WTC11 (cell line): ENCODE measurements at regions not wholly inside any gene's neighbourhood (a gene's known extent, or its start where the extent isn't known, plus 50 kb on each side); places are given as distances from the start of the nearest gene placed in this dataset.
"Not testable (repeated sequence)": the region's sequence is repeated elsewhere in the genome, so short reads cannot be mapped to it uniquely, and the experiment has no call there.

Experiments used
- NR3C1 ChIP-seq: sonication (generic); formaldehyde crosslinking; conservative IDR thresholded peaks from 2 replicates; pipeline ENCODE4 v1.8.1; 2023; ENCODE audit warnings: low read depth, mild to moderate bottlenecking, missing genetic modification reagents
- TF ChIP-seq, protein P1 (sequence below): sonication (generic); formaldehyde crosslinking; IDR thresholded peaks from 2 replicates; pipeline ENCODE4 v1.8.1; 2022; ENCODE audit warnings: low read depth, missing genetic modification reagents, borderline replicate concordance
- TF ChIP-seq, protein P2 (sequence below): sonication (generic); formaldehyde crosslinking; IDR thresholded peaks from 2 replicates; pipeline ENCODE4 v1.8.1; 2023; ENCODE audit warnings: mild to moderate bottlenecking, missing genetic modification reagents, moderate library complexity
- TF ChIP-seq, protein P3 (sequence below): fragments of 200-600 bp; IDR thresholded peaks from 2 replicates; pipeline ENCODE4 v1.8.0; 2022; ENCODE audit warnings: antibody characterized with exemption

- TF ChIP-seq, protein P1, sequence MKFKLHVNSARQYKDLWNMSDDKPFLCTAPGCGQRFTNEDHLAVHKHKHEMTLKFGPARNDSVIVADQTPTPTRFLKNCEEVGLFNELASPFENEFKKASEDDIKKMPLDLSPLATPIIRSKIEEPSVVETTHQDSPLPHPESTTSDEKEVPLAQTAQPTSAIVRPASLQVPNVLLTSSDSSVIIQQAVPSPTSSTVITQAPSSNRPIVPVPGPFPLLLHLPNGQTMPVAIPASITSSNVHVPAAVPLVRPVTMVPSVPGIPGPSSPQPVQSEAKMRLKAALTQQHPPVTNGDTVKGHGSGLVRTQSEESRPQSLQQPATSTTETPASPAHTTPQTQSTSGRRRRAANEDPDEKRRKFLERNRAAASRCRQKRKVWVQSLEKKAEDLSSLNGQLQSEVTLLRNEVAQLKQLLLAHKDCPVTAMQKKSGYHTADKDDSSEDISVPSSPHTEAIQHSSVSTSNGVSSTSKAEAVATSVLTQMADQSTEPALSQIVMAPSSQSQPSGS (CRISPR knock-in tag) = not testable (repeated sequence)
- TF ChIP-seq, protein P2, sequence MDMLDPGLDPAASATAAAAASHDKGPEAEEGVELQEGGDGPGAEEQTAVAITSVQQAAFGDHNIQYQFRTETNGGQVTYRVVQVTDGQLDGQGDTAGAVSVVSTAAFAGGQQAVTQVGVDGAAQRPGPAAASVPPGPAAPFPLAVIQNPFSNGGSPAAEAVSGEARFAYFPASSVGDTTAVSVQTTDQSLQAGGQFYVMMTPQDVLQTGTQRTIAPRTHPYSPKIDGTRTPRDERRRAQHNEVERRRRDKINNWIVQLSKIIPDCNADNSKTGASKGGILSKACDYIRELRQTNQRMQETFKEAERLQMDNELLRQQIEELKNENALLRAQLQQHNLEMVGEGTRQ (CRISPR knock-in tag) = not testable (repeated sequence)
- TF ChIP-seq, protein P3, sequence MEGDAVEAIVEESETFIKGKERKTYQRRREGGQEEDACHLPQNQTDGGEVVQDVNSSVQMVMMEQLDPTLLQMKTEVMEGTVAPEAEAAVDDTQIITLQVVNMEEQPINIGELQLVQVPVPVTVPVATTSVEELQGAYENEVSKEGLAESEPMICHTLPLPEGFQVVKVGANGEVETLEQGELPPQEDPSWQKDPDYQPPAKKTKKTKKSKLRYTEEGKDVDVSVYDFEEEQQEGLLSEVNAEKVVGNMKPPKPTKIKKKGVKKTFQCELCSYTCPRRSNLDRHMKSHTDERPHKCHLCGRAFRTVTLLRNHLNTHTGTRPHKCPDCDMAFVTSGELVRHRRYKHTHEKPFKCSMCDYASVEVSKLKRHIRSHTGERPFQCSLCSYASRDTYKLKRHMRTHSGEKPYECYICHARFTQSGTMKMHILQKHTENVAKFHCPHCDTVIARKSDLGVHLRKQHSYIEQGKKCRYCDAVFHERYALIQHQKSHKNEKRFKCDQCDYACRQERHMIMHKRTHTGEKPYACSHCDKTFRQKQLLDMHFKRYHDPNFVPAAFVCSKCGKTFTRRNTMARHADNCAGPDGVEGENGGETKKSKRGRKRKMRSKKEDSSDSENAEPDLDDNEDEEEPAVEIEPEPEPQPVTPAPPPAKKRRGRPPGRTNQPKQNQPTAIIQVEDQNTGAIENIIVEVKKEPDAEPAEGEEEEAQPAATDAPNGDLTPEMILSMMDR = not testable (repeated sequence)
- TF ChIP-seq NR3C1 (CRISPR knock-in tag) = not testable (repeated sequence)
Observed at GRCh38 chr2:87128761-87129553, 107.3 kb upstream of the PLGLB1 start.
